Activated CD4-positive, alpha-beta T cell treated with anti-CD3 and anti-CD28 coated beads, Interleukin-2, amount 10 ng/mL, durations not matched to agents 24 days and 14 days (primary cell): ENCODE measurements at regions not wholly inside any gene's neighbourhood (a gene's known extent, or its start where the extent isn't known, plus 50 kb on each side); places are given as distances from the start of the nearest gene placed in this dataset.
"Not testable (repeated sequence)": the region's sequence is repeated elsewhere in the genome, so short reads cannot be mapped to it uniquely, and the experiment has no call there.

Source experiments
- DNase-seq: peaks from one replicate; pipeline ENCODE4 v3.0.0; 2022
- H3K27ac Mint-ChIP-seq: one replicate; pipeline ENCODE4 v1.8.0; 2022; ENCODE audit warnings: mild to moderate bottlenecking, mixed read lengths
- H3K27me3 Mint-ChIP-seq: one replicate; pipeline ENCODE4 v1.8.0; 2022; ENCODE audit warnings: mixed read lengths
- H3K36me3 Mint-ChIP-seq: one replicate; pipeline ENCODE4 v1.8.0; 2022; ENCODE audit warnings: low read depth, mild to moderate bottlenecking, mixed read lengths
- H3K4me1 Mint-ChIP-seq: one replicate; pipeline ENCODE4 v1.8.0; 2021; ENCODE audit warnings: mixed read lengths
- H3K4me3 Mint-ChIP-seq: one replicate; pipeline ENCODE4 v1.8.0; 2022; ENCODE audit warnings: mild to moderate bottlenecking, moderate library complexity, mixed read lengths
- H3K9me3 Mint-ChIP-seq: one replicate; pipeline ENCODE4 v1.8.0; 2021; ENCODE audit warnings: mixed read lengths
- intact Hi-C: fragments of 100-400 bp; cut with micrococcal nuclease; formaldehyde crosslinking; loops from one replicate; pipeline ENCODE4 v1.15.1; 2023

DNA sequence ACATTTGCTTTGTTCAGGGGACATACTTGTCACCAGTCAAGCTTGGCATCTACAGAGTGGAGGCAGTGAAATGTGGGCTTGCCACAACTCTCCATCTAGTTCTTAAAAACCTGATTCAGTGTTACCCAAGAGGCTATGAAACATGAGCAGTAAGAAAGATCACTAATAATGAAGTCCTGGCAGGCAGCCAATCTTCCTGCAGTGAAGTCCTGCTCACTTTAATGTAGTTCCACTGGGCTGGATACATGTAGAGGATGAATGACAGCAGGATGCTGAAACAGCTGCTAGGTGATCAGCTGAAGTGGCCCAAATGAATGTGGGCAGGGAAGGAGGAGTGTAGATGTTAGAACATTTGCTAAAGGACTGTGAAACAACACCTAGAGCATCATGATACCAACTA lies 1213.1 kb downstream of the OLFM4 start:
- Mint-ChIP-seq H3K27me3 (no peaks in the 10 kb centered on the region), H3K4me1 (no peaks in the 10 kb centered on the region), H3K9me3 (peaks cover 4% of the 10 kb centered on the region), H3K4me3 (no peak overlapping the region), H3K27ac (no peak overlapping the region), H3K36me3 (no peaks in the 10 kb centered on the region)
- intact Hi-C loops = no loop called here
- DNase-seq = no peak

DNA sequence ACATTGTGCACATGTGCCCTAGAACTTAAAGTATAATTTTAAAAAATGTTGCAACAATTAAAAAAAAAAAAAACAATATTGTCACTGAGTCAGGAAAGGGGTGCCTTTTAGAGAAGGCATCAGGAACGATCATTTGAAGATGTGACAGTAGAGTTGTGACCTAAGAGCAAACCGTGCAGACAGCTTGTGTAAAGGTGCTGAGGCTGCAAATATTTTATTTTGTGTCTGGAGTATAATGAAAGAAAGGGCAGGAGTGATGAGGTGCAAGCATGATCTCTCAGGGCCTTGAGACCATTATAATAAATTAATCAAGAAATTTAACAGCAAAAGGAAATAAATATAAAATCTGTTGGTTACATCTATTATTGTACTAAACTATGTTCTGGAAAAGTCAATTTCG lies 1219.7 kb downstream of the OLFM4 start:
- Mint-ChIP-seq H3K27ac (no peak overlapping the region), H3K9me3 (peaks cover 4% of the 10 kb centered on the region), H3K4me1 (no peaks in the 10 kb centered on the region), H3K27me3 (no peaks in the 10 kb centered on the region), H3K36me3 (no peaks in the 10 kb centered on the region), H3K4me3 (no peak overlapping the region)
- intact Hi-C loops = no loop called here
- DNase-seq = no peak

DNA sequence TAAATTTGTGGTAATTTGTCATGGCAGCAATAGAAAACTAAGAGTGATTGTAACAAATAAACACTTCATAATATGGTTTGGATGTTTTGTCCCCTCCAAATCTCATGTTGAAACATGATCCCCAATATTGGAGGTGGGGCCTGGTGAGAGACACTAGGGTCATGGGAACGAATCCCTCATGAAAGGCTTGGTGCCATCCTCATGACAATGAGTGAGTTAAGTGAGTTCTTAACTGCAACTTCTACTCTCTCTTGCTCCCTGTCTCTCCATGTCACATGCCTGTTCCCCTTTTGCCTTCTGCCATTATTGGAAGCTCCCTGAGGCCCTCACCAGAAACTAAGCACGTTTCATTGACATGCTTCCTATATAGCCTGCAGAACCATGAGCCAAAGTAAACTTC lies 1233.2 kb downstream of the OLFM4 start:
- Mint-ChIP-seq H3K36me3 (no peaks in the 10 kb centered on the region), H3K27me3 (no peaks in the 10 kb centered on the region), H3K27ac (no peak overlapping the region), H3K4me1 (no peaks in the 10 kb centered on the region), H3K4me3 (no peak overlapping the region), H3K9me3 (peaks cover 4% of the 10 kb centered on the region)
- intact Hi-C loops = no loop called here
- no peak for DNase-seq

DNA sequence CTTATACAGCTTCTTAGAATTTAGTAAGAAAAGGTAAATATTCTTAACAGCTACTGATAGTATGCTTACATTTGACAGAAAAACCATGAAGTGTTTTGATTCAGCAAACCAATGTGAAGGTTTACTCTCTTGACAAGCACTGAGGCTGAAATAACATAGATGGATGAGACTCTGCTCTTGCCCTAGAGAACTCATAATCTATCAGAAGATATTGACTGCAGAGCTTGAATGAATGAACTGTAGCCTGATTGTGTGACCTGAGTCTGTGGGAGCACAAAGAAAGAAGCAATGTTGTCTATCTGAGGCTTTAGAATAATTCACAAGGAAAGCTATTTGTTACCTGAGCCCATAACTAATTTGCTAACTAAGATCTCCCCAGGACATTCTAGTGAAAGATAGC lies 1235.3 kb downstream of the OLFM4 start:
- intact Hi-C loops = no loop called here
- Mint-ChIP-seq H3K36me3 (no peaks in the 10 kb centered on the region), H3K27me3 (no peaks in the 10 kb centered on the region), H3K4me3 (no peak overlapping the region), H3K4me1 (no peaks in the 10 kb centered on the region), H3K9me3 (no peaks in the 10 kb centered on the region), H3K27ac (no peak overlapping the region)
- DNase-seq = no peak

DNA sequence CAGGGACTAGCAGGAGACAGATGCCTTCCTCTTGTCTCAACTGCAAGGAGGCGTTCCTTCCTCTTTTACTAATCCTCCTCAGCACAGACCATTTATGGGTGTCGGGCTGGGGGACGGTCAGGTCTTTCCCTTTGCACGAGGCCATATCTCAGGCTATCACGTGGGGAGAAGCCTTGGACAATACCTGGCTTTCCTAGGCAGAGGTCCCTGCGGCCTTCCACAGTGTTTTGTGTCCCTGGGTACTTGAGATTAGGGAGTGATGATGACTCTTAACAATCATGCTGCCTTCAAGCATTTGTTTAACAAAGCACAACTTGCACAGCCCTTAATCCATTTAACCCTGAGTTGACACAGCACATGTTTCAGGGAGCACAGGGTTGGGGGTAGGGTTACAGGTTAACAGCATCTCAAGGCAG lies 1238.6 kb downstream of the OLFM4 start:
- H3K9me3 Mint-ChIP-seq, intact Hi-C loops, H3K36me3 Mint-ChIP-seq, DNase-seq, H3K27ac Mint-ChIP-seq, H3K4me1 Mint-ChIP-seq, H3K27me3 Mint-ChIP-seq, H3K4me3 Mint-ChIP-seq: not testable (repeated sequence)

DNA sequence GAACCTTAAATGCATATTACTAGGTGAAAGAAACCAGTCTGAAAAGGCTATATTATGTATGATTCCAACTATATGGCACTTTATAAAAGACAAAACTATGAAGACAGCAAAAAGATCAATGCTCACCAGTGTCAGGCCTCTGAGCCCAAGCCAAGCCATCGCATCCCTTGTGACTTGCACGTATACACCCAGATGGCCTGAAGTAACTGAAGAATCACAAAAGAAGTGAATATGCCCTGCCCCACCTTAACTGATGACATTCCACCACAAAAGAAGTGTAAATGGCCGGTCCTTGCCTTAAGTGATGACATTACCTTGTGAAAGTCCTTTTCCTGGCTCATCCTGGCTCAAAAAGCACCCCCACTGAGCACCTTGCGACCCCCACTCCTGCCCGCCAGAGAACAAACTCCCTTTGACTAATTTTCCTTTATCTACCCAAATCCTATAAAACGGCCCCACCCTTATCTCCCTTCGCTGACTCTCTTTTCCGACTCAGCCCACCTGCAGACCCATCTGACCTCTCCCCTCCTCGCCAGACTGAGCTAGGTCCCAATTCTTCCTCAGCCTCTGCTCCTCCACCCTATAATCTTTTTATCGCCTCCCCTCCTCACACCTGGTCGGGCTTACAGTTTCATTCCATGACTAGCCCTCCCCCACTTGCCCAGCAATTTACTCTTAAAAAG lies 1239.5 kb downstream of the OLFM4 start:
- H3K4me3 Mint-ChIP-seq, H3K36me3 Mint-ChIP-seq, DNase-seq, H3K27me3 Mint-ChIP-seq, H3K4me1 Mint-ChIP-seq, H3K9me3 Mint-ChIP-seq, intact Hi-C loops, H3K27ac Mint-ChIP-seq: not testable (repeated sequence)

DNA sequence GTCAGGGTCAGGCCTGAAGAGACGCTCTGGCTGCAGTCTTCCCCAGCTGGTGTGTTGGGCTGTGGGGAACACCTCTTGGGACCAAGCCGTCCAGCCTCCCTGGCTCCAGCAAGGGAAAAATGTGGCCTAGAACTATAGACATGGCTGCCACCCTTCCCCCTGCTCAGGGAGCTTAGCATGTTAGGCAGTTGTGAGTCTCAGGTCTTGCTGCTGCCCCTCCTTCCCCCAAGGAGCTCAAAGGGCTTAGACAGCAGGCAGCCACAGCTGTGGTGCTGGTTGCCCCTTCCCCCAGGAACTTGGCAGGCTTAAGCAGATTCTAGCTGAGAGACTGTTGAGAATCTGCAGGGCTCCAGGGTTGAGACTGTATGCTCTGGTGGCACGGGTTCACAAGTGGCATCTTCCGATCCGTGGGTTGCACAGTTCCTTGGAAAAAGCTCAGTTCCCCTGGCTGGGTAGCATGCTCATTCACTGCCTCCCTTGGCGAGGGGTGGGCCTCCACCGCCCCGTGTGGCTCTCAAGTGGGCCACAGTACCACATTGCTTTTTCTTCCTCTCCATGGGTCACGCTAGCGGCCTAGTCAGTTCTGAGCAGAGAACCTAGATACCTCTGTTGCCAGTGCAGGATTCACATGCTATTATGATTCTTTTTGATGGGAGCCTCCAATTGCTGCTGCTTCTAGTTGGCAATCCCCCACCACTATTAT lies 1258.6 kb downstream of the OLFM4 start:
- Mint-ChIP-seq H3K27me3 (no peaks in the 10 kb centered on the region), H3K27ac (no peak overlapping the region), H3K4me3 (no peak overlapping the region), H3K4me1 (no peaks in the 10 kb centered on the region), H3K36me3 (no peaks in the 10 kb centered on the region), H3K9me3 (peaks cover 12% of the 10 kb centered on the region)
- intact Hi-C loops = no loop called here
- no peak for DNase-seq

DNA sequence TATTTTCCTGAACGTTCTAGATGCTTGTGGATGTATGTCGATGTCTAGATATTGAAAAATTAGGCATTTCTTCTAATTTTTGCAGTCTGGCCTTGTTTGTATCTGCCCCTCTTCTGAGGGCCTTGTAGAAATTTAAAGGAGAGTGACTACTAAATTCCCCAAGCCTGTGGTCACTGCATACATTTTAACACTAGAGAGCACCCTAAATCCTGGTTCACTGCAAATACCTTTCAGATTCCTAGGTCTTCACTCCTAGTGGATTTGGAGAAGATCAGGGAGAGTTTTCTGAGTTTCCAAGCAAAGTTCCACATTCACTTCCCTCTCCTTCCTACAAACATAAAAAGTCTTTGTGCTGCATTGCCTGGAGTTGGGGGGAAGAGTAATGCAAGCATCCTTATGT lies 1272.5 kb downstream of the OLFM4 start:
- H3K4me1 Mint-ChIP-seq = no peaks in the 10 kb centered on the region
- H3K27ac Mint-ChIP-seq = no peak overlapping the region
- no peaks in the 10 kb centered on the region for H3K27me3 Mint-ChIP-seq
- no peak for DNase-seq
- peaks cover 12% of the 10 kb centered on the region for H3K9me3 Mint-ChIP-seq
- no peaks in the 10 kb centered on the region for H3K36me3 Mint-ChIP-seq
- H3K4me3 Mint-ChIP-seq = no peak overlapping the region
- intact Hi-C loops = no loop called here

DNA sequence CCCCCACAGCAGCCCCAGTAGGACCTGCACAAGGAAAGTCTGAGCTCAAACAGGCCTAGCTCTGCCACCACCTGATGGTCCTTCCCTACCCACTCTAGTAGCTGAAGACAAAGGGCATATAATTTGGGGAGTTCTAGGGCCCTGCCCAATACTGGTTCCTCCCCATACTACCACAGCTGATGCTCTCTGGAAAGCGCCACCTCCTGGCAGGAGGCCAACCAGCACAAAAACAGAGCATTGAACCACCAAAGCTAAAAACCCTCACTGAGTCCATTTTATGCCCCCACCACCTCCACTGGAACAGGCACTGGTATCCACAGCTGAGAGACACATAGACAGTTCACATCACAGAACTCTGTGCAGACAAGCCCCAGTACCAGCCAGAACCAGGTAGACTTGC lies 1276.8 kb downstream of the OLFM4 start:
- intact Hi-C loops = no loop called here
- Mint-ChIP-seq H3K27me3 (no peaks in the 10 kb centered on the region), H3K4me3 (no peak overlapping the region), H3K4me1 (no peaks in the 10 kb centered on the region), H3K27ac (no peak overlapping the region), H3K36me3 (no peaks in the 10 kb centered on the region), H3K9me3 (peaks cover 9% of the 10 kb centered on the region)
- DNase-seq = no peak

DNA sequence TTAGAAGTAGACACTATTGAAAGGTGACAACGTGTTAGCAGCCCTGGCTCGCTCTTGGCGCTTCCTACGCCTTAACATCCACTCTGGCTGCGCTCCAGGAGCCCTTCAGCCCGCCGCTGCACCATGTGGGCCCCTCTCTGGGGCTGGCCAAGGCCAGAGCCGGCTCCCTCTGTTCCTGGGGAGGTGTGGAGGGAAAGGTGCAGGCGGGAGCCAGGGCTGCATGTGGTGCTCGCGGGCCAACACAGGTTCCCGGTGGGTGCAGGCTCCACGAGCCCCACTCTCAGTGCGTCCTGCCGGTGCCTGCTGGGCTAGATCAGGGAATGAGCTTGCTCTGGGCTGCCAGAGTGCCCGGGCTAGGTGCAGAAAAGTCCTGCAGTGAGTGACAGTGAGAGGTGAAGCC lies 1284.3 kb downstream of the OLFM4 start:
- H3K4me3 Mint-ChIP-seq = no peak overlapping the region
- no peaks in the 10 kb centered on the region for H3K27me3 Mint-ChIP-seq
- H3K36me3 Mint-ChIP-seq = no peaks in the 10 kb centered on the region
- H3K4me1 Mint-ChIP-seq = no peaks in the 10 kb centered on the region
- no peak for DNase-seq
- intact Hi-C loops = no loop called here
- peaks cover 3% of the 10 kb centered on the region for H3K9me3 Mint-ChIP-seq
- H3K27ac Mint-ChIP-seq = no peak overlapping the region

DNA sequence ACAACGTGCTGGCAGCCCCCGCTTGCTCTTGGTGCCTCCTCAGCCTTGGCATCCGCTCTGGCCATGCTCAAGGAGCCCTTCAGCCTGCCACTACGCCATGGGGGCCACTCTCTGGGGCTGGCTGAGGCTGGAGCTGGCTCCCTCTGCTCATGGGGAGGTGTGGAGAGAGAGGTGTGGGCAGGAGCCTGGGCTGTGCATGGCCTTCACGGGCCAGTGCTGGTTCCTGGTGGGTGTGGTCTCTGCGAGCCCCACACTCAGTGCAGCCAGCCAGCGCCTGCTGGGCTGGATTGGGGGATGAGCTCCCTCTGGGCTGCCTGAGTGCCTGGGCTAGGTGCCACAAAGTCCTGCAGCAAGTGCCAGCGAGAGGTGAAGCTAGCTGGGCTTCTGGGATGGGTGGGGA lies 1289.1 kb downstream of the OLFM4 start:
- H3K36me3 Mint-ChIP-seq = no peaks in the 10 kb centered on the region
- intact Hi-C loops = no loop called here
- H3K4me1 Mint-ChIP-seq = no peaks in the 10 kb centered on the region
- H3K27me3 Mint-ChIP-seq = no peaks in the 10 kb centered on the region
- no peak for DNase-seq
- H3K9me3 Mint-ChIP-seq = peaks cover 13% of the 10 kb centered on the region
- no peak overlapping the region for H3K4me3 Mint-ChIP-seq
- H3K27ac Mint-ChIP-seq = no peak overlapping the region

DNA sequence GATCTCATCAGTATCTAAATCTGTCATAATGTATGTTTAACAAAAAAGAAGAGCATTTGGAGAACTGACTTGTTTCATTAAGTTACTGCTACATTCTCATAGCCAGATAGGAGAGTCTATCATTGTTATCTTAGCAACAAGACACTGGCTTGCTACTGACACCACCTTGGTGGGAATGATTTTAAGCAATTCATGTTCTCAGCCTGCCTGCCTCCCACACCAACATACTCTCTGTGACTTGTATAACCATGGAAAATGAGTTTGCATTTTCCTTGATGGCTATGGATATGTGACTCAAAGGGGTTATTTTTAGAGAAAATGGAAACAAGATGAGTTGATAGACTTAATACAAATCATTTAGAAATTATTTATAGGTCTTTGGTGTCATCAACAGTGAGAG lies 1308.9 kb downstream of the OLFM4 start:
- Mint-ChIP-seq H3K27ac (no peak overlapping the region), H3K9me3 (peaks cover 14% of the 10 kb centered on the region), H3K27me3 (no peaks in the 10 kb centered on the region), H3K36me3 (no peaks in the 10 kb centered on the region), H3K4me3 (no peak overlapping the region), H3K4me1 (no peaks in the 10 kb centered on the region)
- no peak for DNase-seq
- intact Hi-C loops = no loop called here

DNA sequence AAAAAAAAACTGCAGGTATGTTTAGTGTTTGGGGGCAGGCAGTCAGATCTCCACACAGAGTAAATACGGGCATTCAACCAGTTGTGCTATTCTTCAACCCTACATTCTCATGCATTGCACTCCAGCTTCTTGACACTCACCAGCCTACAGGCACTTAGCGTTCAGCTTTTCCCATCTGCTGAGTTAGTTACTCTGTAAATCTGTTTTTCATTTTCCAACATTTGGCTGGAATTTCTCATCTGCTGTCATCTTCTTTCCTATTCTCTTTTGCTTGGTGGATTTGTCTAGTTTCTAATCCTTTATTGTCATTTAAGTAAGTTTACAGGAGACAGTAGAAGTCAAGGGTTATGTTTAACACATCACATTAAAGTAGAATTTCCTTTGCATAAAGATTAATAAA lies 1318.9 kb downstream of the OLFM4 start:
- Mint-ChIP-seq H3K9me3 (no peaks in the 10 kb centered on the region), H3K27me3 (no peaks in the 10 kb centered on the region), H3K4me3 (no peak overlapping the region), H3K4me1 (no peaks in the 10 kb centered on the region), H3K27ac (no peak overlapping the region), H3K36me3 (no peaks in the 10 kb centered on the region)
- no peak for DNase-seq
- intact Hi-C loops = no loop called here

DNA sequence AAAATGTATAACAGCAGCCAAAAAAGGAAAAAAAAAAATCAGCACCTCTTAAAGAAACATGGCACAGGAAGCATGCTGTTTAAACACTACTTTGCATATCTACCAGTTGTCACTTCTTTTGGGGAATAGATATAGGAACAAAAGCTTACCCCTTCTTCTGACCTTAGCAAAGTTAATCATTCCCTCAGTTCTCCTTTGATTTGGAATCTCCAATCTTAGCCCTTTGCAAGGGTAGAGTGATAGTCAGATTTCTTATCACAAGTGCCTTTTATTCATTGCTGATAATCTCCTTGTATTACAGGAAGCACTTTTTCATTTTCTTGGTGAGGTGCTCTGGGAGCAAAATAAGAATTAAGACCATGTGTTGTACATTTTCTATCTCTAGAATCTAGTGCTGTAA lies 1327.6 kb downstream of the OLFM4 start:
- Mint-ChIP-seq H3K36me3 (no peaks in the 10 kb centered on the region), H3K4me3 (no peak overlapping the region), H3K27ac (no peak overlapping the region), H3K4me1 (no peaks in the 10 kb centered on the region), H3K27me3 (no peaks in the 10 kb centered on the region), H3K9me3 (no peaks in the 10 kb centered on the region)
- intact Hi-C loops = no loop called here
- no peak for DNase-seq

DNA sequence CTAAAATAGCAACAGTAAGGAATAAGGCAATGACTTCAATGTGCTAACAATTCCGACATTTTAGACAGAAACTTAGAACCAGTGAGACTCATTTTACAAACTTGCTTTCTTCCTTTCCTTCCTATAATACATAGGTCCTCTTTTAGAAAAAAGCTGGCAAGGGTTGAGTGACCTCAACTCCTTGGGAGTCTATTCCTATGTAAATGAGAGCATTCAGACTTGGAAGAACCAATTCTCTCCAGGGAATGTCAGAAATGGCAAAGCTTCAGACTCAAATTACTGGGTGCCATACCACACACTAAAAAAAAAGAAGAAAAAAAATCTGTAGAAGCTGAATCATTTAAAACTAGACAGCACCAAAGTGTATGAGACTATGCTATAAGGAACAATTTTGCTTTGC lies 1328.2 kb downstream of the OLFM4 start:
- Mint-ChIP-seq H3K4me1 (no peaks in the 10 kb centered on the region), H3K36me3 (no peaks in the 10 kb centered on the region), H3K4me3 (no peak overlapping the region), H3K27me3 (no peaks in the 10 kb centered on the region), H3K27ac (no peak overlapping the region), H3K9me3 (no peaks in the 10 kb centered on the region)
- intact Hi-C loops = no loop called here
- no peak for DNase-seq
